H9 (cell line): ENCODE measurements at regions not wholly inside any gene's neighbourhood (a gene's known extent, or its start where the extent isn't known, plus 50 kb on each side); places are given as distances from the start of the nearest gene placed in this dataset.

Experiments used
- DNase-seq: peaks from one replicate; pipeline ENCODE4 v3.0.0-alpha.2; 2017
- H2AFZ ChIP-seq: one replicate; pipeline ENCODE4 v1.6.1; 2013; ENCODE audit warnings: mild to moderate bottlenecking, low read length, control low read depth, moderate library complexity
- H2AK5ac ChIP-seq: 2 replicates; pipeline ENCODE4 v1.6.1; 2013; ENCODE audit warnings: low read length, control low read depth, mixed read lengths; ENCODE audit not compliant: insufficient read length
- H2BK120ac ChIP-seq: one replicate; pipeline ENCODE4 v1.6.1; 2013; ENCODE audit warnings: low read depth, mild to moderate bottlenecking, low read length, control low read depth, inconsistent platforms; ENCODE audit not compliant: poor library complexity, severe bottlenecking
- H2BK12ac ChIP-seq: 2 replicates; pipeline ENCODE4 v1.6.1; 2013; ENCODE audit warnings: low read length, control low read depth, mixed read lengths, low read depth; ENCODE audit not compliant: insufficient read length
- H2BK15ac ChIP-seq: 2 replicates; pipeline ENCODE4 v1.6.1; 2013; ENCODE audit warnings: low read depth, low read length, control low read depth
- H2BK20ac ChIP-seq: one replicate; pipeline ENCODE4 v1.6.1; 2013; ENCODE audit warnings: low read depth, mild to moderate bottlenecking, low read length, control low read depth, inconsistent platforms; ENCODE audit not compliant: poor library complexity, severe bottlenecking
- H2BK5ac ChIP-seq: 2 replicates; pipeline ENCODE4 v1.6.1; 2013; ENCODE audit warnings: low read length, control low read depth, mixed read lengths; ENCODE audit not compliant: insufficient read length
- H3K14ac ChIP-seq: 2 replicates; pipeline ENCODE4 v1.6.1; 2013; ENCODE audit warnings: low read length, control low read depth; ENCODE audit not compliant: insufficient read depth
- H3K18ac ChIP-seq: 2 replicates; pipeline ENCODE4 v1.6.1; 2013; ENCODE audit warnings: low read depth, mild to moderate bottlenecking, mixed read lengths, low read length, control low read depth; ENCODE audit not compliant: insufficient read length
- H3K23ac ChIP-seq: 2 replicates; pipeline ENCODE4 v1.6.1; 2013; ENCODE audit warnings: low read length, control low read depth, mixed read lengths, low read depth; ENCODE audit not compliant: insufficient read length
- H3K23me2 ChIP-seq: 2 replicates; pipeline ENCODE4 v1.6.1; 2013; ENCODE audit warnings: low read depth, mild to moderate bottlenecking, mixed read lengths, low read length, control low read depth; ENCODE audit not compliant: insufficient read length, poor library complexity, severe bottlenecking
- H3K27ac ChIP-seq: 2 replicates; pipeline ENCODE4 v1.5.1; 2013; ENCODE audit warnings: low read length, control low read depth, mixed read lengths, low read depth; ENCODE audit not compliant: insufficient read length
- H3K27me3 ChIP-seq: 2 replicates; pipeline ENCODE4 v1.6.1; 2013; ENCODE audit warnings: low read length, control low read depth, inconsistent platforms; ENCODE audit not compliant: insufficient read depth
- H3K4ac ChIP-seq: 2 replicates; pipeline ENCODE4 v1.6.1; 2013; ENCODE audit warnings: low read depth, mild to moderate bottlenecking, control low read depth, inconsistent platforms, low read length, moderate library complexity
- H3K4me1 ChIP-seq: 2 replicates; pipeline ENCODE4 v1.6.1; 2013; ENCODE audit warnings: low read length, control low read depth, inconsistent platforms; ENCODE audit not compliant: insufficient read depth
- H3K4me2 ChIP-seq: 2 replicates; pipeline ENCODE4 v1.6.1; 2013; ENCODE audit warnings: low read length, control low read depth, mixed read lengths; ENCODE audit not compliant: insufficient read length, insufficient read depth
- H3K56ac ChIP-seq: 2 replicates; pipeline ENCODE4 v1.6.1; 2013; ENCODE audit warnings: low read depth, mild to moderate bottlenecking, mixed read lengths, low read length, control low read depth; ENCODE audit not compliant: insufficient read length
- H3K79me1 ChIP-seq: 2 replicates; pipeline ENCODE4 v1.6.1; 2013; ENCODE audit warnings: low read depth, mild to moderate bottlenecking, moderate library complexity, low read length, control low read depth, inconsistent platforms; ENCODE audit not compliant: insufficient read depth, poor library complexity, severe bottlenecking
- H3K79me2 ChIP-seq: 2 replicates; pipeline ENCODE4 v1.6.1; 2013; ENCODE audit warnings: low read length, control low read depth, inconsistent platforms; ENCODE audit not compliant: insufficient read depth
- H3K9ac ChIP-seq: 2 replicates; pipeline ENCODE4 v1.6.1; 2013; ENCODE audit warnings: low read length, control low read depth, mixed read lengths; ENCODE audit not compliant: insufficient read length; ENCODE audit errors: extremely low read depth
- H3K9me3 ChIP-seq: one replicate; pipeline ENCODE4 v1.6.1; 2013; ENCODE audit warnings: low read depth, low read length, inconsistent platforms; ENCODE audit not compliant: control insufficient read depth
- H3T11ph ChIP-seq: one replicate; pipeline ENCODE4 v1.6.1; 2013; ENCODE audit warnings: mild to moderate bottlenecking, low read length, control low read depth, inconsistent platforms
- H4K20me1 ChIP-seq: one replicate; pipeline ENCODE4 v1.6.1; 2013; ENCODE audit not compliant: control insufficient read depth, insufficient read length, insufficient read depth
- H4K5ac ChIP-seq: 2 replicates; pipeline ENCODE4 v1.6.1; 2013; ENCODE audit warnings: low read depth, mild to moderate bottlenecking, mixed read lengths, low read length, control low read depth; ENCODE audit not compliant: insufficient read length
- H4K8ac ChIP-seq: replicated peaks from 2 replicates; pipeline ENCODE4 v1.6.1; 2013; ENCODE audit warnings: low read length, control low read depth, mixed read lengths, low read depth; ENCODE audit not compliant: insufficient read length
- H4K91ac ChIP-seq: 2 replicates; pipeline ENCODE4 v1.6.1; 2013; ENCODE audit warnings: low read depth, mild to moderate bottlenecking, moderate library complexity, mixed read lengths, low read length, control low read depth; ENCODE audit not compliant: insufficient read length
- H3K27ac Mint-ChIP-seq, 3 experiments: 2 replicates in 2 of 3; 3 replicates in 1 of 3; pipeline ENCODE4 v1.8.0; 2020 to 2021; ENCODE audit warnings: mixed read lengths in 3 of 3, mild to moderate bottlenecking in 1 of 3, moderate library complexity in 1 of 3
- H3K27me3 Mint-ChIP-seq: 2 replicates; pipeline ENCODE4 v1.8.0; 2021; ENCODE audit warnings: low read depth, mild to moderate bottlenecking, moderate library complexity, mixed read lengths
- H3K36me3 Mint-ChIP-seq, 3 experiments: 2 replicates in 2 of 3; 3 replicates in 1 of 3; pipeline ENCODE4 v1.8.0; 2020 to 2021; ENCODE audit warnings: low read depth in 3 of 3, mixed read lengths in 3 of 3; ENCODE audit not compliant: insufficient read depth in 1 of 3
- H3K4me1 Mint-ChIP-seq, 2 experiments: 2 replicates each; pipeline ENCODE4 v1.8.0; 2020; ENCODE audit warnings: mixed read lengths in 2 of 2
- H3K4me3 Mint-ChIP-seq, 2 experiments: 2 replicates in 1 of 2; 3 replicates in 1 of 2; pipeline ENCODE4 v1.8.0; 2020 to 2021; ENCODE audit warnings: mild to moderate bottlenecking in 2 of 2, mixed read lengths in 2 of 2, moderate library complexity in 1 of 2
- H3K9me3 Mint-ChIP-seq, 2 experiments: 2 replicates in 1 of 2; 3 replicates in 1 of 2; pipeline ENCODE4 v1.8.0; 2020; ENCODE audit warnings: mild to moderate bottlenecking in 2 of 2, mixed read lengths in 2 of 2, moderate library complexity in 1 of 2
- CTCF ChIP-seq: fragments of 200-600 bp; sonication (generic); conservative IDR thresholded peaks from 3 replicates; pipeline ENCODE4 v1.8.0; 2021; ENCODE audit warnings: antibody characterized with exemption, mild to moderate bottlenecking
- WGBS: extraction: QIAGEN DNeasy Blood & Tissue Kit; methylation state at CpG from one replicate; pipeline ENCODE4 v1.1.7; 2013; ENCODE audit warnings: missing lambda C conversion rate, low lambda C conversion rate, mixed read lengths; ENCODE audit not compliant: insufficient read length; ENCODE audit errors: extremely low coverage; 5-methylcytosine and 5-hydroxymethylcytosine counted together

- no CpG with 5 or more reads among the region's 1 CpG for WGBS
- H3K36me3 Mint-ChIP-seq: peaks cover 7 to 19% (median 12%) of the 10 kb centered on the region in 3 experiments
Measured at GRCh38 chr1:167148421-167148820, 54.5 kb downstream of the STYXL2 start.

More at GRCh38 chr1:167148421-167148820, 54.5 kb downstream of the STYXL2 start:
- Mint-ChIP-seq H3K9me3 (peaks cover 14 to 16% of the 10 kb centered on the region in 2 experiments), H3K27ac (peak overlapping the region; percentile 69 to 87 (median 73); a peak in 6 of 7 replicates), H3K27me3 (no peaks in the 10 kb centered on the region), H3K4me1 (peaks cover 20% of the 10 kb centered on the region in 2 experiments), H3K4me3 (peak overlapping the region in 1 of 2 experiments; percentile 1; a peak in 2 of 5 replicates)
- Histone ChIP-seq H3K4ac (no peak overlapping the region), H4K8ac (no peak overlapping the region), H2BK15ac (no peak overlapping the region), H3K27ac (no peak overlapping the region), H3T11ph (no peak overlapping the region), H3K18ac (no peak overlapping the region), H2AFZ (no peak overlapping the region), H3K27me3 (no peaks in the 10 kb centered on the region), H2BK120ac (no peak overlapping the region), H3K9ac (no peak overlapping the region), H3K23me2 (no peaks in the 10 kb centered on the region), H4K91ac (no peak overlapping the region), H3K4me2 (no peak overlapping the region), H3K9me3 (no peaks in the 10 kb centered on the region), H3K79me1 (no peaks in the 10 kb centered on the region), H2BK12ac (no peak overlapping the region), H4K20me1 (no peaks in the 10 kb centered on the region), H2AK5ac (no peak overlapping the region), H3K4me1 (peaks cover 6% of the 10 kb centered on the region), H3K79me2 (no peaks in the 10 kb centered on the region), H2BK20ac (no peak overlapping the region), H2BK5ac (no peak overlapping the region), H3K23ac (no peak overlapping the region), H4K5ac (no peak overlapping the region), H3K14ac (no peak overlapping the region), H3K56ac (no peak overlapping the region)
- no peak for DNase-seq
- no peak for TF ChIP-seq CTCF
